Mesothelial cell of epicardium (in vitro differentiated cells): ENCODE measurements at regions not wholly inside any gene's neighbourhood (a gene's known extent, or its start where the extent isn't known, plus 50 kb on each side); places are given as distances from the start of the nearest gene placed in this dataset.
A peak's percentile ranks its signal among the peaks of the same experiment; 100 is the strongest.

Experiments used
- DNase-seq, 2 experiments: peaks; one replicate each; pipeline ENCODE4 v3.0.0; 2021; ENCODE audit warnings: low spot score in 2 of 2; ENCODE audit not compliant: unreplicated experiment in 2 of 2
- H3K27ac Mint-ChIP-seq: 2 replicates; pipeline ENCODE4 v1.8.0; 2021; ENCODE audit warnings: mixed read lengths
- H3K27me3 Mint-ChIP-seq: 2 replicates; pipeline ENCODE4 v1.8.0; 2021; ENCODE audit warnings: low read depth, mixed read lengths
- H3K36me3 Mint-ChIP-seq: 2 replicates; pipeline ENCODE4 v1.8.0; 2021; ENCODE audit warnings: mixed read lengths
- H3K4me1 Mint-ChIP-seq: 2 replicates; pipeline ENCODE4 v1.8.0; 2021; ENCODE audit warnings: mixed read lengths
- H3K4me3 Mint-ChIP-seq: 2 replicates; pipeline ENCODE4 v1.8.0; 2021; ENCODE audit warnings: mild to moderate bottlenecking, moderate library complexity, mixed read lengths
- H3K9me3 Mint-ChIP-seq: 2 replicates; pipeline ENCODE4 v1.8.0; 2021; ENCODE audit warnings: mixed read lengths
- CTCF ChIP-seq: fragments of 200-600 bp; sonication (generic); IDR thresholded peaks from one replicate; pipeline ENCODE4 v1.5.0; 2021; ENCODE audit warnings: antibody characterized with exemption; ENCODE audit not compliant: unreplicated experiment

GRCh38 chr6:100117680-100118079, 123.7 kb upstream of the MCHR2 start:
- Mint-ChIP-seq H3K27me3 (peaks cover 19% of the 10 kb centered on the region), H3K27ac (no peak overlapping the region), H3K4me1 (no peaks in the 10 kb centered on the region), H3K4me3 (no peak overlapping the region), H3K9me3 (no peaks in the 10 kb centered on the region), H3K36me3 (no peaks in the 10 kb centered on the region)
- no peak for TF ChIP-seq CTCF
- DNase-seq: no peak

GRCh38 chr6:100116411-100117194, 122.6 kb upstream of the MCHR2 start:
- H3K4me3 Mint-ChIP-seq: no peak overlapping the region
- H3K4me1 Mint-ChIP-seq: no peaks in the 10 kb centered on the region
- H3K36me3 Mint-ChIP-seq: no peaks in the 10 kb centered on the region
- DNase-seq: peak in 1 of 2 experiments; percentile 47
- no peaks in the 10 kb centered on the region for H3K9me3 Mint-ChIP-seq
- no peak overlapping the region for H3K27ac Mint-ChIP-seq
- H3K27me3 Mint-ChIP-seq: peaks cover 19% of the 10 kb centered on the region
- TF ChIP-seq CTCF: peak; percentile 64

- Mint-ChIP-seq H3K27me3 (peaks cover 20% of the 10 kb centered on the region), H3K27ac (no peak overlapping the region), H3K9me3 (no peaks in the 10 kb centered on the region), H3K36me3 (no peaks in the 10 kb centered on the region), H3K4me1 (no peaks in the 10 kb centered on the region), H3K4me3 (no peak overlapping the region)
- TF ChIP-seq CTCF: no peak
- no peak for DNase-seq
These were observed 121.5 kb upstream of the MCHR2 start for GRCh38 chr6:100115407-100116101.

- TF ChIP-seq CTCF: no peak
- Mint-ChIP-seq H3K27ac (no peak overlapping the region), H3K36me3 (no peaks in the 10 kb centered on the region)
These were observed 119.0 kb upstream of the MCHR2 start for GRCh38 chr6:100112855-100113508.

GRCh38 chr6:100105919-100106529, 112.0 kb upstream of the MCHR2 start:
- peaks cover 18% of the 10 kb centered on the region for H3K27me3 Mint-ChIP-seq
- TF ChIP-seq CTCF: no peak

More at GRCh38 chr6:100112855-100113508, 119.0 kb upstream of the MCHR2 start:
- H3K4me1 Mint-ChIP-seq: no peaks in the 10 kb centered on the region
- H3K9me3 Mint-ChIP-seq: no peaks in the 10 kb centered on the region
- peaks cover 24% of the 10 kb centered on the region for H3K27me3 Mint-ChIP-seq
- no peak for DNase-seq
- no peak overlapping the region for H3K4me3 Mint-ChIP-seq

More at GRCh38 chr6:100105919-100106529, 112.0 kb upstream of the MCHR2 start:
- Mint-ChIP-seq H3K9me3 (no peaks in the 10 kb centered on the region), H3K4me1 (peaks cover 4% of the 10 kb centered on the region), H3K27ac (no peak overlapping the region), H3K4me3 (no peak overlapping the region), H3K36me3 (no peaks in the 10 kb centered on the region)
- DNase-seq: no peak
